Ascending aorta (tissue), 2 donors: ENCODE measurements at regions not wholly inside any gene's neighbourhood (a gene's known extent, or its start where the extent isn't known, plus 50 kb on each side); places are given as distances from the start of the nearest gene placed in this dataset.

ENCODE experiments used
- DNase-seq, 2 donors: peaks; one replicate each; pipeline ENCODE4 v3.0.0-alpha.2; 2019; ENCODE audit warnings: low spot score in 2 of 2
- H3K27ac ChIP-seq, 2 donors: fragments of 200-600 bp; sonication (generic); one replicate each; pipeline ENCODE4 v1.5.1; 2016 to 2017; ENCODE audit warnings: mild to moderate bottlenecking in 1 of 2
- H3K27me3 ChIP-seq: fragments of 200-600 bp; sonication (generic); one replicate; pipeline ENCODE4 v1.5.1; 2017
- H3K36me3 ChIP-seq, 2 donors: fragments of 200-600 bp; sonication (generic); one replicate each; pipeline ENCODE4 v1.5.1; 2016
- H3K4me1 ChIP-seq, 2 donors: fragments of 200-600 bp; sonication (generic); one replicate each; pipeline ENCODE4 v1.5.1; 2016 to 2017; ENCODE audit warnings: mild to moderate bottlenecking in 1 of 2
- H3K4me3 ChIP-seq, 2 donors: fragments of 200-600 bp; sonication (generic); one replicate each; pipeline ENCODE4 v1.5.1; 2016 to 2017; ENCODE audit warnings: mild to moderate bottlenecking in 1 of 2
- H3K9me3 ChIP-seq, 2 donors: fragments of 200-600 bp; sonication (generic); one replicate each; pipeline ENCODE4 v1.5.1; 2016
- intact Hi-C: fragments of 100-400 bp; cut with DNase I; formaldehyde crosslinking; loops from one replicate; pipeline ENCODE4 v1.15.1; 2023
- TF ChIP-seq, protein P1 (sequence below), 3 experiments: fragments of 200-600 bp in 2 of 3; fragments of 450-650 bp in 1 of 3; sonication (generic) in 2 of 3; IDR thresholded peaks; one replicate each; pipeline ENCODE4 v1.5.1; 2016 to 2019; ENCODE audit warnings: antibody characterized with exemption in 3 of 3, mild to moderate bottlenecking in 1 of 3, moderate library complexity in 1 of 3

DNA sequence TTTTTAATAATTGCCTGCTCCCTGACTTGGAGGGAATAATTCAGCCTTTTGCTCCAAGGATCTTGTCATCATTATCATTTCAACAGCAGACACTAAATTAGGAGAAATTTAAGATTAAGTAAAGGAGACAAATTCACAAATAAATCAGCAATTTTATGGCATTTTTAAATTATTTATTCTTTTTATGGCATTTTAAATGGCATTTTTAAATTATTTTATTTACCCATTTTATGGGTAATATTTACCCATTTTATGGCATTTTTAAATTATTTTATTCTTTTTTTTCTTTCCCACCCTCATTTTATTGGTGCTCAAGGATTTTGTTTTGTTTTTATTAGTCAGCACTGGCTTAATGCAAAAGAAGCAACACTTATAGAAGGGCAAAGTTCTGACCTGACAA is 1201.0 kb upstream of the SORCS1 start:
- H3K9me3 ChIP-seq = no peaks in the 10 kb centered on the region
- DNase-seq = no peak
- H3K4me1 ChIP-seq = no peaks in the 10 kb centered on the region
- no peaks in the 10 kb centered on the region for H3K36me3 ChIP-seq
- TF ChIP-seq, protein P1, sequence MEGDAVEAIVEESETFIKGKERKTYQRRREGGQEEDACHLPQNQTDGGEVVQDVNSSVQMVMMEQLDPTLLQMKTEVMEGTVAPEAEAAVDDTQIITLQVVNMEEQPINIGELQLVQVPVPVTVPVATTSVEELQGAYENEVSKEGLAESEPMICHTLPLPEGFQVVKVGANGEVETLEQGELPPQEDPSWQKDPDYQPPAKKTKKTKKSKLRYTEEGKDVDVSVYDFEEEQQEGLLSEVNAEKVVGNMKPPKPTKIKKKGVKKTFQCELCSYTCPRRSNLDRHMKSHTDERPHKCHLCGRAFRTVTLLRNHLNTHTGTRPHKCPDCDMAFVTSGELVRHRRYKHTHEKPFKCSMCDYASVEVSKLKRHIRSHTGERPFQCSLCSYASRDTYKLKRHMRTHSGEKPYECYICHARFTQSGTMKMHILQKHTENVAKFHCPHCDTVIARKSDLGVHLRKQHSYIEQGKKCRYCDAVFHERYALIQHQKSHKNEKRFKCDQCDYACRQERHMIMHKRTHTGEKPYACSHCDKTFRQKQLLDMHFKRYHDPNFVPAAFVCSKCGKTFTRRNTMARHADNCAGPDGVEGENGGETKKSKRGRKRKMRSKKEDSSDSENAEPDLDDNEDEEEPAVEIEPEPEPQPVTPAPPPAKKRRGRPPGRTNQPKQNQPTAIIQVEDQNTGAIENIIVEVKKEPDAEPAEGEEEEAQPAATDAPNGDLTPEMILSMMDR (IDR thresholded peaks at IDR 0.05) = no peak
- H3K4me3 ChIP-seq = no peak overlapping the region
- no peak overlapping the region for H3K27ac ChIP-seq
- H3K27me3 ChIP-seq = no peaks in the 10 kb centered on the region
- intact Hi-C loops = no loop called here

- no peak for DNase-seq
- Histone ChIP-seq H3K27ac (no peak overlapping the region), H3K27me3 (no peaks in the 10 kb centered on the region), H3K4me3 (no peak overlapping the region), H3K9me3 (no peaks in the 10 kb centered on the region), H3K4me1 (no peaks in the 10 kb centered on the region), H3K36me3 (no peaks in the 10 kb centered on the region)
- intact Hi-C loops = no loop called here
- TF ChIP-seq, protein P1 (IDR thresholded peaks at IDR 0.05) = no peak
Observed at GRCh38 chr10:108363576-108363975, 1199.1 kb upstream of the SORCS1 start.

DNA sequence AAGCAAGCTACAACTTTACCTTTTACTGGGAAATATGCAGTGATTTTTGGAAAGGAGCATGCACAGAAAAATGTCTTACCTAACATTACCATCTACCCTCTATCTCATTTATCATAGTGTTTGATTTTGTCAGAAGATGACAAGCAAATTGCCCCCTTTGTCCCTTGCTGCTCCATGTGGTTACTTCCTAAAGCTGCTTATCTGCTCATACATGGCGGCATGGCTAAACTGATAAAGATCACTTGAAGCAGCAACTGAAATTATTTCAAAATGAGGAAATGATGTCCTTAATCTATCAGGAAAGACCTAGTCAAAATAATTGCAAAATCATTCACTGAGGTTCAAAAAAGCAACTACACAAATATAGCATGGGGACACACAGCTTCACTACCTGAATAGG is 1198.5 kb upstream of the SORCS1 start:
- DNase-seq = no peak
- H3K4me1 ChIP-seq = no peaks in the 10 kb centered on the region
- no peaks in the 10 kb centered on the region for H3K36me3 ChIP-seq
- TF ChIP-seq, protein P1 (IDR thresholded peaks at IDR 0.05) = no peak
- H3K4me3 ChIP-seq = no peak overlapping the region
- H3K9me3 ChIP-seq = no peaks in the 10 kb centered on the region
- H3K27ac ChIP-seq = no peak overlapping the region
- intact Hi-C loops = no loop called here
- H3K27me3 ChIP-seq = no peaks in the 10 kb centered on the region

DNA sequence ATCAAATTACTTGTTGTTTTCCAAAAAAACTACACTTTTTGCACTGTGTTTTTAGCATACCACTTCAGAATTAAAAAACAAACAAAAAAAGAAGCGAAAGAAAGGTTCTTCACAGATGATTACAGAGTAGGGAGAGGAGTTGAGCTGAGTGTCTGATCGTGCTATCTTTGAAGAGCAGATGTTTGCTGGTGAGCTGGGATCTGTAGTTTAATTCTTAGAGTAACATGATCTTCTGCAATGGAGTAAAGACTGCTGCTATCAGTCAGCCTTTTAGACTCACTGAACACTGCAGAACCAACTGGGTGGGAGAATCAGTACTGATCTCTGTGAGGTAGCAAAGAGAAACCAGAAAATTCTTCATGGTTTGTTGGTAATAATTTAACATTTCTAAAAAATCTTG is 1197.8 kb upstream of the SORCS1 start:
- H3K4me3 ChIP-seq = no peak overlapping the region
- TF ChIP-seq, protein P1 (IDR thresholded peaks at IDR 0.05) = no peak
- intact Hi-C loops = no loop called here
- DNase-seq = no peak
- H3K27me3 ChIP-seq = no peaks in the 10 kb centered on the region
- H3K27ac ChIP-seq = no peak overlapping the region
- H3K36me3 ChIP-seq = no peaks in the 10 kb centered on the region
- no peaks in the 10 kb centered on the region for H3K4me1 ChIP-seq
- H3K9me3 ChIP-seq = no peaks in the 10 kb centered on the region

DNA sequence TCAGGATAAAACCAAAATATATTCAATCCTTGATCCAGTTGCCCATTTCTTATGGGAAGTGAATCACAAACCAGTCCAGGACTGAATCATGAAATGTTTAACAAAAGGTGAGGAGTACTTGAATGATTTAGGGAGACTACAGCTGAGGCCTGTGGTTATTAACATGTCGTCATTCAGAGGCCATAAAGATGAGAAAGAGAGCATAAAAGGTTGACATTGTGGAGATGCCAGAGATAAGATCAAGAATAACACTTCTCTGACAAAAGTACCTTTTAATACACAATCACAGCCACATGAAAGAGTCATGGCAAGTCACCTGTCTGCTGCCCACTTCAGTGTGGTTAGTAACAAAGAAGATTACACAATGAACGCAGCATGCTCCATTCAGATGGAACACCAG is 1195.7 kb upstream of the SORCS1 start:
- TF ChIP-seq, protein P1 (IDR thresholded peaks at IDR 0.05) = no peak
- no peak overlapping the region for H3K27ac ChIP-seq
- H3K36me3 ChIP-seq = no peaks in the 10 kb centered on the region
- no peaks in the 10 kb centered on the region for H3K27me3 ChIP-seq
- intact Hi-C loops = no loop called here
- DNase-seq = no peak
- H3K4me1 ChIP-seq = no peaks in the 10 kb centered on the region
- H3K4me3 ChIP-seq = no peak overlapping the region
- no peaks in the 10 kb centered on the region for H3K9me3 ChIP-seq

DNA sequence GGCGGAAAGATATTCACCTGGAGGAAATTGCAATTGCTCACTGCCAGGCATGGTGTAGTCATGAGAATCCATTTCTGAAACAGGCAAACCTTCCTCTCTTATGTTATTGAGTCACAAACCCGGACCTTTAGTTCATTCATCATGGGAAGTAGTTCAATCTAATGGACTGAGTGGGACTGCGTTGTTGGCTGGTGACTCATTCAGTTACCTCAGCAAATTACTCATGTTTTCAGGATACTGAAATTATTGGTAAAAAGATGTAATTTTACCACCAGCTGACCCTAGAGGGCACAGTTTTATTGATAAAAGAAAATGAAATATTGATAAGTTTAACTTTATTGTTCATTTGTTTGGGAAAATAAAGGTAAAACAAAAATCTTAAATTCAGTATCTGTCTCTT is 1194.4 kb upstream of the SORCS1 start:
- Histone ChIP-seq H3K4me3 (no peak overlapping the region), H3K27ac (no peak overlapping the region), H3K27me3 (no peaks in the 10 kb centered on the region), H3K36me3 (no peaks in the 10 kb centered on the region), H3K4me1 (no peaks in the 10 kb centered on the region), H3K9me3 (no peaks in the 10 kb centered on the region)
- intact Hi-C loops = no loop called here
- DNase-seq = no peak
- TF ChIP-seq, protein P1 (IDR thresholded peaks at IDR 0.05) = no peak
